HG03066 (cell line): ENCODE measurements at regions not wholly inside any gene's neighbourhood (a gene's known extent, or its start where the extent isn't known, plus 50 kb on each side); places are given as distances from the start of the nearest gene placed in this dataset.

Experiments
- ATAC-seq: cut with Tn5 transposase; IDR thresholded peaks from one replicate; pipeline ENCODE4 v1.9.1; 2021; ENCODE audit warnings: low read depth; ENCODE audit not compliant: unreplicated experiment

DNA sequence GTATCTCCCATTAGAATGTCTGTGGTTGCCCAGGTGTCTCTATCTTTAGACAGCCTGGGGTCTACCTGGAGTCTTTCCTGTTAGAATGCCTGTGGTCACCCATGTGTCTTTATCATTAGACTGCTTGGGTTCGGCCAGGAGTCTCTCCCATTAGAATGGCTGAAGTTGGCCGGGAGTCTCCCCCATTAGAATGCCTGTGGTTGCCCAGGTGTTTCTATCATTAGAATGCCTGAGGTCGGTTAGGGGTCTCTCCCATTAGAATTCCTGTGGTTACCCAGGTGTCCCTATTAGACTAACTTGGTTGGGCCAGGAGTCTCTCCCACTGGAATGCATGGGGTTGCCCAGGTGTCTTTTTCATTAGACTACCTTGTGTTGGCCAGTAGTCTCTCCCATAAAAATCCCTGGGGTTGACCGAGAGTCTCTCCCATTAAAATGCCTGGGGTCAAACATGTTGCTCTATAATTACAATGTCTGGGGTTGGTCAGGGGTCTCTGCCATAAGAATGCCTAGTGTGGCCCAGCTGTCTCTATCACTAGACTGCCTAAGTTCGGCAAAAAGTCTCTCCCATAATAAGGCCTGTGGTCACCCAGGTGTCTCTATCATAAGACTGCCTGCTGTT lies 1448.7 kb downstream of the UQCRFS1 start:
- no peak for ATAC-seq

DNA sequence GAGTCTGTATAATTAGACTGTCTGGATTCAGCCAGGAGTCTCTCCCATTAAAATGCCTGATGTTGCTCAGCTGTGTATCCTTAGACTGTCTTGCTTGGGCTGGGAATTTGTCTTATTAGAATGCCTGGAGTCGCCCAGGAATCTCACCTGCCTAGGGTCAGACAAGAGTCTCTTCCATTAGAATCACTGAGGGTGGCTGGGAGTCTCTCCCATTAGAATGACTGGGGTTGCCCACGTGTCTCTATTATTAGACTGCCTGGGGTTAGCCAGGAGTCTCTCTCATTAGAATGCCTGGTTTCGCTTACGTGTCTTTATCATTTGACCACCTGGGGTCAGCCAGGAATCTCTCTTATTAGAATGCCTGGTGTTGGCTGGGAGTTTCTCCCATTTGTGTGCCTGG lies 1450.0 kb downstream of the UQCRFS1 start:
- no peak for ATAC-seq

GRCh38 chr19:27759896-27760295 lies 1453.1 kb downstream of the UQCRFS1 start:
- ATAC-seq = no peak

DNA sequence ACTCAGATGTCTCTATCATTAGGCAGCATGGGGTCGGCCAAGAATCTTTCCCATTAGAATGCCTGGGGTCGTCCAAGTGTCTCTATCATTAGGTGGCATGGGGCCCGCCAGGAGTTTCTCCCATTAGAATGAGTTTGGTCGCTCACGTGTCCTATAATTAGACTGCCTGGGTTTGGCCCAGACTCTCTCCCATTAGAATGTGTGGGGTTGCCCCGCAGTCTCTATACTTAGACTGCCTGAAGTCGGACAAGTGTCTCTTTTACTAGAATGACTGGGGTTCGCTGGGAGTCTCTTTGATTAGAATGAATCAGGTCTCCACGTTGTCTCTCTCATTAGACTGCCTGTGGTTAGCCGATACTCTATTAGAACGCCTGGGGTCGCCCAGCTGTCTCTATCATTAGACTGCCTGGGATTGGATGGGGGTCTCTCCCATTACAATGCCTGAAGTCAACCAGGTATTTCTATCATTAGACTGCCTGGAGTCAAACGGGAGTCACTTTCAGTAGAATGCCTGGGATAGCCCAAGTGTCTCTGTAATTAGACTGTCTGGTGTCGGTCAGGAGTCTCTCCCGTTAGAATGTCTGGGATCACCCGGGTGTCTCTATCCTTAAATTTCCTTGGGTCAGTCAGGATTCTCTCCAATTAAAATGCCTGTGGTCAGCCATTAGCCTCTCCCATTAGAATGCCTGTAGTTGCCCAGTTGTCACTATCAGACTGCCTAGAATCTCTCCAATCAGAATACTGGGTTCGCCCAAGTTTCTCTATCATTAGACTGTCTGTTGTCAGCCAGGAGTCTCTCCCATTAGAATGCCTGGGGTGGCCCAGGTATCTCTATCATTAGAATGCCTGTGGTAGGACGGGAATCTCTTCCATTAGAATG lies 1454.1 kb downstream of the UQCRFS1 start:
- ATAC-seq = no peak

- ATAC-seq = no peak
Measured at GRCh38 chr19:27754700-27755099, 1458.3 kb downstream of the UQCRFS1 start.

DNA sequence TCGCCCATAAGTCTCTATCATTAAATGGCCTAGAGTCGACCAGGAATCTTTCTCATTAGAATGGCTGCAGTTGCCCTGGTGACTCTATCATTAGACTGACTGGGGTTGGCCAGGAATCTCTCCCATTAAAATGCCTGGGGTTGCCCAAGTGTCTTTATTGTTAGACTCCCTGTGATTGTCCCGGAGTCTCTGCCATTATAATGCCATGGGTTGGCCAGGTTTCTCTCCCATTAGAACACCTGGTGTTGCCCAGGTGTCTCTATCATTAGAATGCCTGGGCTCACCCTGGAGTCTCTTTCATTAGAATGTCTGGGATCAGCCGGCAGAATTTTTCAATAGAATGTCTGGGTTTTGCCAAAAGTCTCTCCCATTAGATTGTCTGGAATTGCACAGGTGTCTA lies 1459.3 kb downstream of the UQCRFS1 start:
- ATAC-seq = no peak

- ATAC-seq = no peak
Measured at GRCh38 chr19:27752530-27753184, 1460.3 kb downstream of the UQCRFS1 start.

DNA sequence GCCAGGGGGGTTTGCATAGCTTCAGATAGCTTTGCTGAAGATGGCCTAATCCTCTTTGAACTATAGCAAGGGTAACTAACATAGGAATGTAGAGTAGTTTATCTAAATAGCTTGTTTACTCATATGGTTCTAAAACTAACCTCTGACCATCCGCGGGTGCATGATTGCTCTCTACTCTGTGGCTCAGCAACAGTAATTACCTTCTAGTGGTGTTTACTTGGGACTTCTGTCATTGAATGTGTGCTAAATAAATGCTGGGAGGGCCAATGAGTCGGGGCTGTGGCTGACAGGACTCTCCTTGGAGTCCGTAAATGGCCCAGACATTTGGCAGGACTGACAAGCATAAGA lies 1461.9 kb downstream of the UQCRFS1 start:
- ATAC-seq = no peak

- ATAC-seq = no peak
Measured at GRCh38 chr19:27750391-27751043, 1462.4 kb downstream of the UQCRFS1 start.

GRCh38 chr19:27748551-27749152 lies 1464.3 kb downstream of the UQCRFS1 start:
- ATAC-seq = no peak

- ATAC-seq = no peak
Measured at GRCh38 chr19:27746691-27747380, 1466.1 kb downstream of the UQCRFS1 start.

- no peak for ATAC-seq
Measured at GRCh38 chr19:27745978-27746542, 1466.9 kb downstream of the UQCRFS1 start.

DNA sequence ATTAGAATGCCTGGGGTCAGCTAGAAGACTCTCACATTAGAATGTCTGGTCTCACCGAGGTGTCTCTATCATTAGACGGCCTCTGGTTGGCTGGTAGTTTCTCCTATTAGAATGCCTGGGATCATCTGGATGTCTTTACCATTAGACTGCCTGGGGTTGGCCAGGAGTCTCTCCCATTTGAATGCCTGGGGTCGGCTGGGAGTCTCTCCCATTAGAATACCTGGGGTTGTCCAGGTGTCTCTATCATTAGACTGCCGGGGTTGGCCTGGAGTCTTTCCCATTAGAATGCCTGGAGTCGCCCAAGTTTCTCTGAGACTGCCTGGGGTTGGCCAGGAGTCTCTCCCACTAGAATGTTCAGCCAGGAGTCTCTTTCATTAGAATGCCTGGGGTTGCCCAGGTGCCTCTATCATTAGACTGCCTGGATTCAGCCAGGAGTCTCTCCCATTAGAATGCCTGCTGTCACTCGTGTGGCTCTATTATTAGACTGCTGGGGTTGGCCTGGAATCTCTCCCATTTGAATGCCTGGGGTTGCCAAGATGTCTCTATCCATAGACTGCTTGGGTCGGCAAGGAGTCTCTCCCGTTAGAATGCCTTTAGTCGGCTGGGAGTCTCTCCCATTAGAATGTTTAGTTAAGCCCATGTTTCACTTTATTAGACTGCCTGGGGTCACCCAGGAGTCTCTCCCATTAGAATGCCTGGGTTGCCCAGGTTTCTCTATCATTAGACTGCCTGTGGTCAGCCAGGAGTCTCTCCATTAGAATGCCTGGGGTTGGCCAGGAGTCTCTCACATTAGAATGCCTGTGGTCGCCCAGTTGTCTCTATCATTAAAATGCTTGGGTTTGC lies 1467.8 kb downstream of the UQCRFS1 start:
- no peak for ATAC-seq

DNA sequence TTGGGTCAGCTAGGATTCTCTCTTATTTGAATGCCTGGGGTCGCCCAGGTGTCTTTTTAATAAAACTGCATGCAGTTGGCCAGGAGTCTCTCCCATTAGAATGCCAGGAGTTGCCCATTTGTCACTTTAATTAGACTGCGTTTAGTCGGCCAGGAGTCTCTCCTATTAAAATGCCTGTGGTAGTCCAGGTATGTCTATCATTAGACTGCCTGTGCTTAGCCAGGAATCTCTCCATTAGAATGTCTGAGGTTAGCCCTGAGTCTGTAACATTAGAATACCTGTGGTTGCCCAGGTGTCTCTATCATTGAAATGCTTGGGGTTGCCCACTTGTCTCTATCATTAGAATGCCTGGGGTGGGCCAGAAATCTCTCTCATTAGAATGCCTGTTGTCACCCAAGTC lies 1470.9 kb downstream of the UQCRFS1 start:
- no peak for ATAC-seq

GRCh38 chr19:27741236-27741635 lies 1471.7 kb downstream of the UQCRFS1 start:
- ATAC-seq = no peak

DNA sequence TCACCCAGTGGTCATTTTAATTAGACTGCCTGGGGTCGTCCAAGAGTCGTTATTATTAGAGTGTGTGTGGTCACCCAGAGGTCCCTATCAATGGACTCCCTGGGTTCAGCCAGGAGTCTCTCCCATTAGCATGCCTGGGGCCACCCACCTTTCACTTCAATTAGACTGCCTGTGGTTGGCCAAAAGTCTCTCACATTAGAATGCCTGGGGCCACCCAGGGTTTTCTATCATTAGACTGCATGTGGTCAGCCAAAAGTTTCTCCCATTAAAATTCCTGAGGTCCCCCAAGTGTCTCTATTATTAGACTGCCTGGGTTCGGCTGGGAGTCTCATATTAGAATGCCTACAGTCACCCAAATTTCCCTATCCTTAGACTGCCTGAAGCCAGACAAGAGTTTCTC lies 1472.6 kb downstream of the UQCRFS1 start:
- ATAC-seq = no peak

- no peak for ATAC-seq
Measured at GRCh38 chr19:27738569-27739193, 1474.3 kb downstream of the UQCRFS1 start.

DNA sequence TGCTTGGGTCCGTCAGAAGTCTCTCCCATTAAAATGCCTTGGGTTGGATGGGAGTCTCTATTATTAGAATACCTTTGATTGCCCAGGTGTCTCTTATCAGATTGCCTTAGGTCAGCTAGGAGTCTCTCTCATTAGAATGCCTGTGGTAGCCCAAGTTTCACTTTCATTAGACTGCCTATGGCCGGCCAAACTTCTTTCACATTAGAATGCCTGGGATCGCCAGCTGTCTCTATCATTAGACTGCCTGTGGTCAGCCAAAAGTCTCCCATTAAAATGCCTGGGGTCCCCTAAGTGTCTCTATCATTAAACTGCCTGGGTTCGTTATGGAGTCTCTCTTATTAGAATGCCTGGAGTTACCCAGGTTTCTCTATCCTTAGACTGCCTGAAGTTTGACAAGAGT lies 1476.7 kb downstream of the UQCRFS1 start:
- no peak for ATAC-seq

DNA sequence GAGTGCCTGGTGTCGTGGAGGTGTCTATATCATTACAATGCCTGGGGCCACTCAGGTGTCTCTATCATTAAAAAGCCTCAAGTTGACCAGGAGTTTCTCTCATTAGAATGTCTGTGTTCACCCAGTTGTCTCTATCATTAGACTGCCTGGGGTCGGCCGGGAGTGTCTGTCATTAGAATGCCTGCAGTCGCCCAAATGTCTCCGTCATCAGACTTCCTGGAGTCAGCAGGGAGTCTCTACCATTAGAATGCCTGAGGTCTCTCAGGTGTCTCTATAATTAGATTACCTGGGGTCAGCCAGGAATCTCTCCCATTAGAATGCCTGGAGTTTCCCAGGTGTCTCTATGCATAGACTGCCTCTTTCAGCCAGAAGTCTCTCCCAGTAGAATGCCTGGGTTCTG lies 1477.6 kb downstream of the UQCRFS1 start:
- ATAC-seq = no peak
